ACC112 (cell line): ENCODE measurements at regions not wholly inside any gene's neighbourhood (a gene's known extent, or its start where the extent isn't known, plus 50 kb on each side); places are given as distances from the start of the nearest gene placed in this dataset.

Experiments used
- H2AFZ ChIP-seq: fragments of 200-600 bp; sonication (generic); one replicate; pipeline ENCODE4 v1.6.0; 2017; ENCODE audit warnings: antibody characterized with exemption, low read length; ENCODE audit not compliant: unreplicated experiment
- H3K27ac ChIP-seq: fragments of 200-600 bp; sonication (generic); 2 replicates; pipeline ENCODE4 v1.5.1; 2014; ENCODE audit warnings: low read depth, mild to moderate bottlenecking, antibody characterized with exemption, low read length, moderate library complexity
- H3K27me3 ChIP-seq: fragments of 200-600 bp; sonication (generic); 2 replicates; pipeline ENCODE4 v1.6.1; 2014; ENCODE audit warnings: mild to moderate bottlenecking, antibody characterized with exemption, low read length, moderate library complexity, mixed read lengths; ENCODE audit not compliant: insufficient read depth
- H3K36me3 ChIP-seq: fragments of 200-600 bp; sonication (generic); 2 replicates; pipeline ENCODE4 v1.6.1; 2016; ENCODE audit warnings: mild to moderate bottlenecking, antibody characterized with exemption, low read length, moderate library complexity, mixed read lengths; ENCODE audit not compliant: insufficient read depth
- H3K4me1 ChIP-seq: fragments of 200-600 bp; sonication (generic); one replicate; pipeline ENCODE4 v1.6.1; 2016; ENCODE audit warnings: low read length, mixed read lengths; ENCODE audit not compliant: insufficient read depth, unreplicated experiment, control insufficient read depth
- H3K4me3 ChIP-seq: fragments of 200-600 bp; sonication (generic); 2 replicates; pipeline ENCODE4 v1.5.1; 2014; ENCODE audit warnings: mild to moderate bottlenecking, low read depth, low read length
- H3K79me2 ChIP-seq: fragments of 200-600 bp; sonication (generic); one replicate; pipeline ENCODE4 v1.6.0; 2016; ENCODE audit warnings: low read length; ENCODE audit not compliant: control insufficient read depth, unreplicated experiment, insufficient read depth

GRCh38 chr7:67713451-67714056 lies 716.9 kb downstream of the TYW1 start:
- Histone ChIP-seq H2AFZ (no peak overlapping the region), H3K27ac (no peak overlapping the region), H3K4me3 (no peak overlapping the region), H3K4me1 (no peaks in the 10 kb centered on the region), H3K79me2 (no peaks in the 10 kb centered on the region), H3K27me3 (no peaks in the 10 kb centered on the region), H3K36me3 (no peaks in the 10 kb centered on the region)

- Histone ChIP-seq H3K4me3 (no peak overlapping the region), H3K36me3 (no peaks in the 10 kb centered on the region), H2AFZ (no peak overlapping the region), H3K27ac (no peak overlapping the region), H3K4me1 (no peaks in the 10 kb centered on the region), H3K79me2 (no peaks in the 10 kb centered on the region), H3K27me3 (no peaks in the 10 kb centered on the region)
Observed at GRCh38 chr7:67716729-67717128, 720.1 kb downstream of the TYW1 start.

- Histone ChIP-seq H3K36me3 (no peaks in the 10 kb centered on the region), H3K27ac (no peak overlapping the region), H3K27me3 (no peaks in the 10 kb centered on the region), H3K4me3 (no peak overlapping the region), H3K79me2 (no peaks in the 10 kb centered on the region), H3K4me1 (no peaks in the 10 kb centered on the region), H2AFZ (no peak overlapping the region)
Observed at GRCh38 chr7:67723591-67723990, 727.0 kb downstream of the TYW1 start.

- Histone ChIP-seq H3K4me3 (no peak overlapping the region), H3K27me3 (no peaks in the 10 kb centered on the region), H3K27ac (no peak overlapping the region), H2AFZ (no peak overlapping the region), H3K79me2 (no peaks in the 10 kb centered on the region), H3K4me1 (no peaks in the 10 kb centered on the region), H3K36me3 (no peaks in the 10 kb centered on the region)
Observed at GRCh38 chr7:67724435-67724834, 727.8 kb downstream of the TYW1 start.

- Histone ChIP-seq H3K27ac (no peak overlapping the region), H2AFZ (no peak overlapping the region), H3K27me3 (no peaks in the 10 kb centered on the region), H3K36me3 (no peaks in the 10 kb centered on the region), H3K79me2 (no peaks in the 10 kb centered on the region), H3K4me3 (no peak overlapping the region), H3K4me1 (no peaks in the 10 kb centered on the region)
Observed at GRCh38 chr7:67724955-67725354, 728.3 kb downstream of the TYW1 start.

- H2AFZ ChIP-seq: no peak overlapping the region
- no peak overlapping the region for H3K27ac ChIP-seq
- H3K4me3 ChIP-seq: no peak overlapping the region
- H3K79me2 ChIP-seq: no peaks in the 10 kb centered on the region
- H3K27me3 ChIP-seq: no peaks in the 10 kb centered on the region
- no peaks in the 10 kb centered on the region for H3K4me1 ChIP-seq
- no peaks in the 10 kb centered on the region for H3K36me3 ChIP-seq
Observed at GRCh38 chr7:67725423-67725822, 728.8 kb downstream of the TYW1 start.

GRCh38 chr7:67729771-67730170 lies 733.1 kb downstream of the TYW1 start:
- Histone ChIP-seq H2AFZ (no peak overlapping the region), H3K27ac (no peak overlapping the region)

GRCh38 chr7:67731704-67732103 lies 735.1 kb downstream of the TYW1 start:
- no peak overlapping the region for H2AFZ ChIP-seq
- no peaks in the 10 kb centered on the region for H3K79me2 ChIP-seq
- no peaks in the 10 kb centered on the region for H3K27me3 ChIP-seq
- H3K4me3 ChIP-seq: no peak overlapping the region
- H3K36me3 ChIP-seq: no peaks in the 10 kb centered on the region
- no peak overlapping the region for H3K27ac ChIP-seq
- H3K4me1 ChIP-seq: no peaks in the 10 kb centered on the region

More at GRCh38 chr7:67729771-67730170, 733.1 kb downstream of the TYW1 start:
- no peaks in the 10 kb centered on the region for H3K4me1 ChIP-seq
- H3K36me3 ChIP-seq: no peaks in the 10 kb centered on the region
- no peaks in the 10 kb centered on the region for H3K27me3 ChIP-seq
- H3K79me2 ChIP-seq: no peaks in the 10 kb centered on the region
- no peak overlapping the region for H3K4me3 ChIP-seq

GRCh38 chr7:67732898-67733297 lies 736.3 kb downstream of the TYW1 start:
- no peaks in the 10 kb centered on the region for H3K4me1 ChIP-seq
- H3K27me3 ChIP-seq: no peaks in the 10 kb centered on the region
- H3K79me2 ChIP-seq: no peaks in the 10 kb centered on the region
- no peak overlapping the region for H3K4me3 ChIP-seq
- no peak overlapping the region for H2AFZ ChIP-seq
- H3K36me3 ChIP-seq: no peaks in the 10 kb centered on the region
- H3K27ac ChIP-seq: no peak overlapping the region

GRCh38 chr7:67738145-67738544 lies 741.5 kb downstream of the TYW1 start:
- H3K36me3 ChIP-seq: no peaks in the 10 kb centered on the region
- no peak overlapping the region for H2AFZ ChIP-seq
- H3K79me2 ChIP-seq: no peaks in the 10 kb centered on the region
- H3K27ac ChIP-seq: no peak overlapping the region
- no peak overlapping the region for H3K4me3 ChIP-seq
- H3K4me1 ChIP-seq: no peaks in the 10 kb centered on the region
- H3K27me3 ChIP-seq: no peaks in the 10 kb centered on the region

- Histone ChIP-seq H2AFZ (no peak overlapping the region), H3K4me3 (no peak overlapping the region), H3K27ac (no peak overlapping the region), H3K36me3 (no peaks in the 10 kb centered on the region), H3K79me2 (no peaks in the 10 kb centered on the region), H3K4me1 (no peaks in the 10 kb centered on the region), H3K27me3 (no peaks in the 10 kb centered on the region)
Observed at GRCh38 chr7:67738958-67739357, 742.3 kb downstream of the TYW1 start.
